ENCODE measurements at regions not wholly inside any gene's neighbourhood (a gene's known extent, or its start where the extent isn't known, plus 50 kb on each side); places are given as distances from the start of the nearest gene placed in this dataset.

GRCh38 chr21:27190601-27191000, 223.7 kb upstream of the ADAMTS5 start:
- no peaks in the 10 kb centered on the region for H3K36me3 Mint-ChIP-seq
- H3K4me3 Mint-ChIP-seq = no peak overlapping the region

DNA sequence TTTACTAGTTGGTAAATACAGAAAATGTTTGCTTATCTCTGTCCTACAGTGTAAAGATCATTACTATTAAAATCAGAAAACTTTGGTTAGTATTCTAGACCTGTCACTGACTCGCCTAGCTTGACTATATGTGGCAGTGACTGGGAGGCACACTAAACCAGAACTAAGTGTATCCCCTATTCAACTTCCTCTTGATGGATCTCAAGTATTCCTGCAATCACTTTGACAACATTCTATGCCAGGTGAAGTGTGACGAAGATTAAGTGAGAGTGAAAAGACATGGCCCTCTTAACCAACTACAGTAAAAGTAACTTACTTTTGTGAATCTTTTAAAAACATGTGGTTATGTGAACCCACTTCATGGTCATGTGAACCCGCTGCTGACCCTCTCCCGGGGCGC, 223.0 kb upstream of the ADAMTS5 start:
- Mint-ChIP-seq H3K36me3 (no peaks in the 10 kb centered on the region), H3K4me1 (no peaks in the 10 kb centered on the region), H3K9me3 (peaks cover 3% of the 10 kb centered on the region), H3K4me3 (no peak overlapping the region), H3K27ac (no peak overlapping the region)
- ATAC-seq = no peak
- DNase-seq (ENCODE audit: low spot score in 2 of 2) = no peak

More at GRCh38 chr21:27190601-27191000, 223.7 kb upstream of the ADAMTS5 start:
- H3K4me1 Mint-ChIP-seq = no peaks in the 10 kb centered on the region
- DNase-seq (ENCODE audit: low spot score in 2 of 2) = no peak
- ATAC-seq = no peak
- peaks cover 3% of the 10 kb centered on the region for H3K9me3 Mint-ChIP-seq
- H3K27ac Mint-ChIP-seq = no peak overlapping the region

DNA sequence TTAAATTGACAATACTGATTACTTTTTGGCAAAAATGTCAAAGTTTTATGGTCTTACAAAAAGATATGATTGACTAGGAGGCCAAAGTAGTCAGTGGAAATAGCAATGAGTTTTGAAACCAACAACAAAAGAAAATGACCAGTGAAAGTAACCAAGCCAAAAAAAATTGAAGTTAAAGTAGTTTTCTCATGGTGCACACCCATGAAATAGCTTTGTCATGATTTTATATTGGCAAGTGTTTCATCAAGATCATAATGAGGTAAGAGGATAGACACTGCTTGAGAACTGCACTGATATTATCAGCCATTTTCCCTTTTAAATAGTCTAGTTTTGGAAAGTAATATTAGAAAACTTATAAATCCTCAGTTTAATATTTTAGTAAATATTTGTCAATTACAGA, 206.2 kb upstream of the ADAMTS5 start:
- DNase-seq (ENCODE audit: low spot score in 2 of 2) (no peak), ATAC-seq (no peak)
- H3K36me3 Mint-ChIP-seq = no peaks in the 10 kb centered on the region
- H3K4me3 Mint-ChIP-seq = no peak overlapping the region
- H3K4me1 Mint-ChIP-seq = no peaks in the 10 kb centered on the region
- H3K27ac Mint-ChIP-seq = no peak overlapping the region
- peaks cover 9% of the 10 kb centered on the region for H3K9me3 Mint-ChIP-seq

DNA sequence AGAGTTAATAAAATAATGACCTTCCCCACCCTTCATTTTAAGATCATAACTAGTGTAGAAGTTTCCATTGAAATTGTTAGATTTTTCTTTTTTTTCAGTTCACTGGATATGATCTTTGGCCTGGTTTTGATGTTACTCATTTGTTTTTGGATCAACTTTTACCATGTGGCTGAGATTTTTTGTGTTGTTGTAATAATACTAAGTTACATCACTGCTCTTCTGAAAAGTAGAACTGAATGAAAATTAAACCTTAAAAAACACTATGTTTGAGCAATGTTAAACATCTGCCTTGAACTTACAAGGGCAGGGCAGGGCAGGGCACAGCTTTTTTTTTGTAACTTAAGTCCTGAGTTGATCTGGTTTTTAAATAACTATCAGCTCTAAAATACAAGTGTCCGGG, 204.8 kb upstream of the ADAMTS5 start:
- no peaks in the 10 kb centered on the region for H3K4me1 Mint-ChIP-seq
- no peak overlapping the region for H3K27ac Mint-ChIP-seq
- peaks cover 7% of the 10 kb centered on the region for H3K9me3 Mint-ChIP-seq
- no peaks in the 10 kb centered on the region for H3K36me3 Mint-ChIP-seq
- H3K4me3 Mint-ChIP-seq = no peak overlapping the region
- ATAC-seq (no peak), DNase-seq (ENCODE audit: low spot score in 2 of 2) (no peak)

- DNase-seq (ENCODE audit: low spot score in 2 of 2) (no peak), ATAC-seq (no peak)
- peaks cover 8% of the 10 kb centered on the region for H3K9me3 Mint-ChIP-seq
- no peak overlapping the region for H3K4me3 Mint-ChIP-seq
- no peak overlapping the region for H3K27ac Mint-ChIP-seq
- H3K4me1 Mint-ChIP-seq = no peaks in the 10 kb centered on the region
- no peaks in the 10 kb centered on the region for H3K36me3 Mint-ChIP-seq
These were observed 201.2 kb upstream of the ADAMTS5 start for GRCh38 chr21:27168084-27168483.

GRCh38 chr21:27164208-27165177, 197.6 kb upstream of the ADAMTS5 start:
- ATAC-seq (no peak), DNase-seq (ENCODE audit: low spot score in 2 of 2) (no peak)
- H3K4me1 Mint-ChIP-seq = no peaks in the 10 kb centered on the region
- H3K36me3 Mint-ChIP-seq = no peaks in the 10 kb centered on the region
- no peak overlapping the region for H3K4me3 Mint-ChIP-seq
- peaks cover 6% of the 10 kb centered on the region for H3K9me3 Mint-ChIP-seq
- H3K27ac Mint-ChIP-seq = no peak overlapping the region

DNA sequence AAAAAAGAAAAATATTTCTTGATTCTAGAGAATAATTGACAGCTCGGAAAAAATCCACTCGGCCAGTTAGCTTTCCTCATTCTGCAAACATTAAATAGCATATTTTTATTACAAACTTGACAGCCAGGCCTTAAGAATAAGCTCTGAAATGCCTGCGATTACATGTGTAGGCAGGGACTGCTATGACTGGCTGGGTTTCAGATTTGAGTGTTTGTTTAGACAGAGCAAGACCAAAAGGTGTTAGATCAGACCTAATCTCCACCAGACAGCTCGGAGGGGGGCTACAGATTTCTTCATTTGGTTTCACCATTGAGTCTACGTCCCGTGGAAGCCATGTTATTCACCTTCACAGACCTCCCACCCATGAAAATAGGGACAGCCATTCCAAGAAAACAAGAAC, 192.1 kb upstream of the ADAMTS5 start:
- H3K4me3 Mint-ChIP-seq = no peak overlapping the region
- H3K4me1 Mint-ChIP-seq = no peaks in the 10 kb centered on the region
- H3K36me3 Mint-ChIP-seq = no peaks in the 10 kb centered on the region
- no peak for ATAC-seq
- no peak for DNase-seq (ENCODE audit: low spot score in 2 of 2)
- H3K27ac Mint-ChIP-seq = no peak overlapping the region
- peaks cover 5% of the 10 kb centered on the region for H3K9me3 Mint-ChIP-seq

GRCh38 chr21:27157097-27157496, 190.2 kb upstream of the ADAMTS5 start:
- H3K27ac Mint-ChIP-seq = no peak overlapping the region
- H3K36me3 Mint-ChIP-seq = no peaks in the 10 kb centered on the region
- peaks cover 8% of the 10 kb centered on the region for H3K9me3 Mint-ChIP-seq
- no peak overlapping the region for H3K4me3 Mint-ChIP-seq
- ATAC-seq (no peak), DNase-seq (ENCODE audit: low spot score in 2 of 2) (no peak)
- H3K4me1 Mint-ChIP-seq = no peaks in the 10 kb centered on the region

DNA sequence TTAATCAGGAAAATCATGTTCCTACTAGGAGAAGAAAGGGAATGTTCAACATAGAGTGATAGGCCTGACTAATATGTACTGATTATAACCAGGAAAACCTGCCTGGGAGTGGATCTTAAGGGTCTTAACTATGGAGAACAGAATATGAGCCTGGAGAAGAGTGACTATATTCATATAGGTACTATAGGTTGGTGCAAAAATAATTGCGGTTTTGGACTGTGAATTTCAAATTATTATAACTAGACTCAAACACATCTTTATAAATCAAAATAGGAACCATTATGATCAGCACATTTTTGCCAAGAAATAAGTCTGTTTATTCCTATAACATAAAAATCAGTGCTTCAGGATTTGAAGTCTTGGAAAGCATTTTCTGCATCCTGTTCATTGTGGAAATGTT, 189.8 kb upstream of the ADAMTS5 start:
- no peak for DNase-seq (ENCODE audit: low spot score in 2 of 2)
- H3K9me3 Mint-ChIP-seq = peaks cover 8% of the 10 kb centered on the region
- no peak overlapping the region for H3K27ac Mint-ChIP-seq
- no peak overlapping the region for H3K4me3 Mint-ChIP-seq
- no peaks in the 10 kb centered on the region for H3K4me1 Mint-ChIP-seq
- H3K36me3 Mint-ChIP-seq = no peaks in the 10 kb centered on the region
- ATAC-seq = no peak

- H3K4me1 Mint-ChIP-seq = no peaks in the 10 kb centered on the region
- DNase-seq (ENCODE audit: low spot score in 2 of 2) (no peak), ATAC-seq (no peak)
- H3K9me3 Mint-ChIP-seq = peaks cover 12% of the 10 kb centered on the region
- H3K27ac Mint-ChIP-seq = no peak overlapping the region
- H3K36me3 Mint-ChIP-seq = no peaks in the 10 kb centered on the region
- H3K4me3 Mint-ChIP-seq = no peak overlapping the region
These were observed 188.2 kb upstream of the ADAMTS5 start for GRCh38 chr21:27155130-27155500.

- Mint-ChIP-seq H3K27ac (no peak overlapping the region), H3K9me3 (peaks cover 13% of the 10 kb centered on the region), H3K4me3 (no peak overlapping the region), H3K4me1 (no peaks in the 10 kb centered on the region), H3K36me3 (no peaks in the 10 kb centered on the region)
- no peak for DNase-seq (ENCODE audit: low spot score in 2 of 2)
- no peak for ATAC-seq
These were observed 187.7 kb upstream of the ADAMTS5 start for GRCh38 chr21:27154451-27155129.

DNA sequence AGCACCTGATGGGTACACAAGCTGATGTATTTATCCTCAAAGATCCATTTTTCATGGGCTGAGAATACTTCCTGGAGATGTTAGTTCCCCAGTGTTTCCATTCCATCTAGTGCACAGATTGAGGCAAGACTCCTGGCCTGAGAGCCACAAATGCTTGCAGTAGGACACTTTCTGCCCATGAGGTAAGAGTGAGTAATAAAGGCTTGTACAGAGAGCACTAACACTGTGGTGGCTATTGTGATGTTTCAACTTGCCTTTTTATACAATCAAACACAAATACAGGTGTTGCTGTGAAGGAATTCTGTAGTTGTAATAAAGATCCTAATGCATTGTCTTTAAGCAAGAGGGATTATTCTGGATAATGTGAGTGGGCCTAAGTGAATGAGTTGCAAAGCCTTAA, 186.1 kb upstream of the ADAMTS5 start:
- DNase-seq (ENCODE audit: low spot score in 2 of 2) = no peak
- ATAC-seq = no peak
- Mint-ChIP-seq H3K4me3 (no peak overlapping the region), H3K36me3 (no peaks in the 10 kb centered on the region), H3K27ac (no peak overlapping the region), H3K4me1 (no peaks in the 10 kb centered on the region), H3K9me3 (peaks cover 14% of the 10 kb centered on the region)

GRCh38 chr21:27149034-27149433, 182.1 kb upstream of the ADAMTS5 start:
- H3K9me3 Mint-ChIP-seq = peaks cover 11% of the 10 kb centered on the region
- H3K4me3 Mint-ChIP-seq = no peak overlapping the region
- H3K36me3 Mint-ChIP-seq = no peaks in the 10 kb centered on the region
- no peak for DNase-seq (ENCODE audit: low spot score in 2 of 2)
- no peak overlapping the region for H3K27ac Mint-ChIP-seq
- no peaks in the 10 kb centered on the region for H3K4me1 Mint-ChIP-seq
- ATAC-seq = no peak

GRCh38 chr21:27146268-27146667, 179.4 kb upstream of the ADAMTS5 start:
- H3K4me1 Mint-ChIP-seq = no peaks in the 10 kb centered on the region
- H3K36me3 Mint-ChIP-seq = no peaks in the 10 kb centered on the region
- H3K27ac Mint-ChIP-seq = no peak overlapping the region
- no peak for ATAC-seq
- H3K4me3 Mint-ChIP-seq = no peak overlapping the region
- DNase-seq (ENCODE audit: low spot score in 2 of 2) = no peak
- peaks cover 12% of the 10 kb centered on the region for H3K9me3 Mint-ChIP-seq

- Mint-ChIP-seq H3K9me3 (peaks cover 9% of the 10 kb centered on the region), H3K27ac (no peak overlapping the region), H3K4me3 (no peak overlapping the region), H3K36me3 (no peaks in the 10 kb centered on the region), H3K4me1 (no peaks in the 10 kb centered on the region)
- DNase-seq (ENCODE audit: low spot score in 2 of 2) = no peak
- no peak for ATAC-seq
These were observed 178.4 kb upstream of the ADAMTS5 start for GRCh38 chr21:27145134-27145798.
